ENCODE measurements at regions not wholly inside any gene's neighbourhood (a gene's known extent, or its start where the extent isn't known, plus 50 kb on each side); places are given as distances from the start of the nearest gene placed in this dataset.

DNA sequence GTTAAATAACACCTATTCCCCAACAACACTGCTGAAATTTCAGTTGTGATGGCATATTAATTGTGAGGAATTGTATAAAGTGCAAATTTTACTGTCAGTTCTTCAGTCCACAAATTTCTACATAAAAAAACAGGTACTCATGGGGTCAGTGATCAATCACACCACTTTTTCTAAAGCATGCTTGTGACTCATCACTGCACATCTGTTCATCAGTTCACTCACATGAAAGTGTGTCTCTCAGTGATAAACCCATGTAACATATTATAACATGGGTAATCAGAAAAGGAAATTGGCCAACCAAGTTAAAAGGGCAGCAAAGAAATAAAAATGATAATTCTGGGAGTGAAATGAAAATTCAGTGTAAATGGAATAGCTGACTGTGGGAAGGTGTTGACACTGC, 234.7 kb upstream of the FKBP1C start:
- TF ChIP-seq, protein P1, sequence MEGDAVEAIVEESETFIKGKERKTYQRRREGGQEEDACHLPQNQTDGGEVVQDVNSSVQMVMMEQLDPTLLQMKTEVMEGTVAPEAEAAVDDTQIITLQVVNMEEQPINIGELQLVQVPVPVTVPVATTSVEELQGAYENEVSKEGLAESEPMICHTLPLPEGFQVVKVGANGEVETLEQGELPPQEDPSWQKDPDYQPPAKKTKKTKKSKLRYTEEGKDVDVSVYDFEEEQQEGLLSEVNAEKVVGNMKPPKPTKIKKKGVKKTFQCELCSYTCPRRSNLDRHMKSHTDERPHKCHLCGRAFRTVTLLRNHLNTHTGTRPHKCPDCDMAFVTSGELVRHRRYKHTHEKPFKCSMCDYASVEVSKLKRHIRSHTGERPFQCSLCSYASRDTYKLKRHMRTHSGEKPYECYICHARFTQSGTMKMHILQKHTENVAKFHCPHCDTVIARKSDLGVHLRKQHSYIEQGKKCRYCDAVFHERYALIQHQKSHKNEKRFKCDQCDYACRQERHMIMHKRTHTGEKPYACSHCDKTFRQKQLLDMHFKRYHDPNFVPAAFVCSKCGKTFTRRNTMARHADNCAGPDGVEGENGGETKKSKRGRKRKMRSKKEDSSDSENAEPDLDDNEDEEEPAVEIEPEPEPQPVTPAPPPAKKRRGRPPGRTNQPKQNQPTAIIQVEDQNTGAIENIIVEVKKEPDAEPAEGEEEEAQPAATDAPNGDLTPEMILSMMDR (IDR thresholded peaks at IDR 0.05 in 4 of 5, conservative IDR thresholded peaks at IDR 0.05 in 1 of 5), result no peak
- TF ChIP-seq POLR2A (IDR thresholded peaks at IDR 0.05), result no peak
